CD4-positive, alpha-beta T cell treated with Interleukin-17A for 1 hour (primary cell): ENCODE measurements at regions not wholly inside any gene's neighbourhood (a gene's known extent, or its start where the extent isn't known, plus 50 kb on each side); places are given as distances from the start of the nearest gene placed in this dataset.
"Not testable (repeated sequence)": the region's sequence is repeated elsewhere in the genome, so short reads cannot be mapped to it uniquely, and the experiment has no call there.

Experiments
- DNase-seq: peaks from one replicate; pipeline ENCODE4 v3.0.0-alpha.2; 2020

DNA sequence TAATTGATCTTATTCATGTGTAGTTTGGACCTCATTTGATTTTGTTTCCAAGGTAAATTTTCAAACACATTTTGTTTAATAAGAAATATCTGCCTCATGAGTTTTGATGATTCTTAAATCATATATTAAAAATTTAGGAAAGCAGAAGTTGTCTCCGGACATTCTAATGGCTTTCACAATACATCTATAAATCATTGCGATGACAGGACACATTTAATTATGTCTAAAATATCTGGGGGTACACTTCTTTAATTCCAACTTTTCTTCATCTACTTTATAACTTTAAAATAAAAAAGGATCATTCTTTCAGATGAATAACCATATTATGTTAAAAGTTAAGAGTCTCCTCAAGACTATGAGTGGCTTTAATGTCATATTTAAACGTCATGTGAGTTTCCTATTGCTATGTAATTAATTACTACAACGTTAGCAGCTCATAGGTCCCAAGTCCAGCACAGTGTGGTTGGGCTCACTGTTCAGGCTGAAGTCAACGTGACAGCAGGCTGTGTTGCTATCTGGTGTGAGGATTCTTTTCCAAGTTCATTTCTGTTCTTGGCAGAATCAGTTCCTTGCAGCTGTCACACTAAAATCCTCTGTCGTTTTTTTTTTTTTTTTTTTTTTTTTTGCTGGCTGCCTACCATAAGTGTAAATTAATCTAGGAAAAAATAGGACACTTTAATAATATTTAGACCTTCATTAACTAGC, 893.5 kb downstream of the LTN1 start:
- no peak for DNase-seq

DNA sequence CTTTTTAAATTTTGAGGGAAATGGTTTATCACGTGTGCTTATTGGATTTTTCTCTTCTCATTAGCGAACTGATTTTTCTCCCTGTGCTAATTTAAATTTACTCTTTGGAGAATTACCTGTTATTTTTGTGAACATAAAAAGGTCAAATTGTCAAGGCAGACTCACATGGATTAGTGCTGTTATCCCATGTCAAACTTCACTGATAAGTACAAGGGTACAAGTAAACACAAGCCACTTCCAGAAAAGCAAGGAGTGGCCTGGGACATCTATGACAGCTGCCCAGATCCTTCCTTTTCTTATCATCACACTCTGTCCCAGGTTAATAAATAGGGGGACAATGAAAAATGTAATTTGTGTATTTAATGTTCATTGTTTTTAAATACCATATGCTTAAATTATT, 901.2 kb downstream of the LTN1 start:
- DNase-seq = no peak

DNA sequence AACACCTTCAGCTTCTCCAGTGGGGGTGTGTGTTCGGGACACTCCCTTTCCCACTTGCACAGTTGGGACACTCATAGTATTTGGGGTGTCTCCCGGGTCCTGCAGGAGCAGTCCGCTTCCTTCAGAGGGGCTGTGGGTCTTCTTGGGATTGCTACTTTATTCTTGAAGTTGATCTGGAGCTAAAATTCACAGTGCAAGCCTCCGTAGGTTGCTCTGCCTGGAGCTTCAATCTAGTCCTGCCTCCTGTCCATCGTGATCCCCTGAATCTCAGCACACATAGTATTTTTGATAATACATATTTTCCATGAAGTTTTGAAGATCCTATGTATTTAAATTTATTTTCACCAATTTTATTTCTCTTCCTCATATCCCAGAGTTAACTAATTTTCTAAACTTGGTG, 902.1 kb downstream of the LTN1 start:
- no peak for DNase-seq

DNA sequence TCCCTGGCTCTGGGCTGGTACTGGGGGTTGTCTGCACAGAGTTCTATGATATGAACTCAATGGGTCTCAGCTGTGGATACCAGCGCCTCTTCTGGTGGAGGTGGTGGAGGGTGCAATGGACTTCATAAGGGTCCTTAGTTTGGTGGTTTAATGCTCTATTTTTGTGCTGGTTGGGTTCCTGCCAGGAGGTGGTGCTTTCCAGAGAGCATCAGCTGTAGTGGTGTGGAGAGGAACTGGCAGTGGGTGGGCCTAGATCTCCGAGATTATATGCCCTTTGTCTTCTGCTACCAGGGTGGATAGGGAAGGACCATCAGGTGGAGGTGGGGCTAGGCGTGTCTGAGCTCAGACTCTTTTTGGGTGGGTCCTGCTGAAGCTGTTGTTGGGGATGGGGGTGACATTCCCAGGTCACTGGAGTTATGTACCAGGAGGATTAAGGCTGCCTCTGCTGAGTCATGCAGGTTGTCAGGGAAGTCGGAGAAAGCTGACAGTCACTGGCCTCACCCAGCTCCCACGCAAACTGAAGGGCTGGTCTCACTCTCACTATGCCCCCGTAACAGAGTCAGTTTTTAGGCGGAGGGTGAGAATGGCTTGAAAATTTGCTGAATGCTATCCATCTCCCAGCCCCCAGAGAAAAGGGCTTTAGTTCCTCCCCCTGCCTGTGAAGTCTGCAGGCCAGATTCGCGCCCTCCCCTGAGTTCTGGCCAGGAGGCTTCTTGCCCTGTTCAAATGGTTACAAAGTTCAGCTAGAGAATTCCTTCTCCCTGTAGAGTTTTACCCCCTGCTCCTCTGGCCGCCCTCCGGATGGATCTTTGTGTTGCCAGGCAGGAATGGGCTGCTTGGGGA, 902.9 kb downstream of the LTN1 start:
- no peak for DNase-seq

DNA sequence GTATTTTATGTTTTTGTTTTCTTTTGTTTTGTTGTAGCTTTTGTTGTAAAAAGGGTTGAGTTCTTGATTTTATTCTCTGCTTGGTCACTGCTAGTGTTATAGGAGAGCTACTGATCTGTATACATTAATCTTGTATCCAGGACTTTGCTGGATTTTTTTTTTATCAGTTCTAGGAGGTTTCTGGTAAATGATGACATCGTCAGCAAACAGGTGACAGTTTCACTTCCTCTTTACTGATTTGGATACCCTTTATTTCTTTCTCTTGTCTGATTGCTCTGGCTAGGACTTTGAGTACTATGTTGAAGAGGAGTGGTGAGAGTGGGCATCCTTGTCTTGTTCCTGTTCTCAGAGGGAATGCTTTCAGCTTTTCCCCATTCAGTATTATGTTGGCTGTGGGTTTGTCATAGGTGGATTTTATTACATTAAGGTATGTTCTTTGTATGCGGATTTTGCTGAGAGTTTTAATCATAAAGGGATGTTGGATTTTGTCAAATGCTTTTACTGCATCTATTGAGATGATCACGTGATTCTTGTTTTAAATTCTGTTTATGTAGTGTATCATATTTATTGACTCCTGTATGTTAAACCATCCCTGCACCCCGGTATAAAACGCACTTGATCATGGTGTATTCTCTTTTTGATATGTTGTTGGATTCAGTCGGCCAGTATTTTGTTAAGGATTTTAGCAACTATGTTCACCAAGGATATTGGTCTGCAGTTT, 905.7 kb downstream of the LTN1 start:
- DNase-seq = no peak

DNA sequence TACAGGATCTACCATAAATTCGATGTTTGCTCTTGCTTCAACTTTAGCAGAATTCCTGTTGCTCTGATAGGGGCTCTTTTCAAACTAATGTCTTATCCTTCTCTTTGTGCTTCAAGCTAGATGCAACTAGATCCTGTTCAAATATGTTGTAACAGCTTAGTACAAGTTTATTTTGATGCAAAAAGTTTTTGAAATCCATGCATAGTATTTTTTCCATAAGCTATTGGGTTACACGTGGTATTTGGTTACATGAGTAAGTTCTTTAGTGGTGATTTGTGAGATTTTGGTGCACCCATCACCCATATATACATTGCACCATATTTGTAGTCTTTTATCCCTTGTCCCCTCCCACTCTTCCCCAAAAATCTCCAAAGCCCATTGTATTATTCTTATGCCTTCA, 907.7 kb downstream of the LTN1 start:
- no peak for DNase-seq

DNA sequence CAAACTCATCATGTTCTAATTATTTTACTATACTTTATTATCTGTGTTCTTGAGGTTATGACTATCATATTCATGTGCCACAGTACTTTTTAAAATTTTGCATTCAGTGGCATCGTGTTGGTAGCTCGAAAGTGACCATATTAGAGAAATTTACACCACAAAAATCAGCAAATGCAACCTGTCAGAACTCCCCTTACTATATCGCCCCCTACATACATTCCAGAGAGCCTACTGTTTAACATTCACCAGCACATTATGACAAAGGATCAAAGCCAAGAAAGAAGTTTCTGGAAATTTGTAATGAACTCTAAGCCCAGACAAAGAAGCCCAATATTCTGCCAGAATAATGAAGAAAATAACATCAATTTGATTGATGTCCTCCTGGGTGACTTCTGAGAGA, 909.3 kb downstream of the LTN1 start:
- DNase-seq = no peak

DNA sequence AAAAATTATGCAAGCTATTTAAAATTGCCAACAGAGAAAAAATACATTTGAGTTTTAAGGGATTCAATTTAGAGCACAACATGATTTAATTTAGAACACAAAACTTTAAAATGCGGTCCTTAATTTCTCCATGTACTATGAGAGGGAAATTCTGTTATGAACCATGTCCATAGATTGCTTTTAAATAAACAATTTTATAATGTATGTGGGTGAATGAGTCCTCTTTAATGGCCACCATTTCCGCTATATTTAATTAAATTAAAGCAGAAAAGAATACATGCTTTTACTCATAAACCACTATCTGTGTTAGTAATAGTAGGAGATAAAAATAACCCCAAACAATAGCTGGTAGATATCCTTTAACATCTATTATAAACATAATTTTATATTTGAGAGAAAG, 914.6 kb downstream of the LTN1 start:
- DNase-seq = no peak

DNA sequence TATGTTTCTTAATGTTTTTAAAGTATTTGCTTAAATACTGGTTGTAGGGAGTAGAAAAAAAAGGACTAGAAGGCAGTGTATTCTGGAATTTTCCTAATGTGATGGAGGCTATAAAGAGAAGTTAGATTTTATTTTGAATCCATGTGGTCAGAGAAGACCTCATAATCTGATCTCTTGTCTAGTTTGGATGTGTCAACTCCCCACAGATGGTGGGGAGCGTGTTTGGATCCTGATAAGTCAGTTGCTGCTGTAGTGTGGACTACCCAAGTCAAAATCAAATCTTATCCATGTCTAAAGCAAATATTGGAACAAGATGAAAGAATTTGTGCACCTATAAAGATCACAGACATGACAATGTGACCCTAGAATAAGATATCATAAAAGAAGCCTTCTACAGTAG, 918.0 kb downstream of the LTN1 start:
- no peak for DNase-seq

DNA sequence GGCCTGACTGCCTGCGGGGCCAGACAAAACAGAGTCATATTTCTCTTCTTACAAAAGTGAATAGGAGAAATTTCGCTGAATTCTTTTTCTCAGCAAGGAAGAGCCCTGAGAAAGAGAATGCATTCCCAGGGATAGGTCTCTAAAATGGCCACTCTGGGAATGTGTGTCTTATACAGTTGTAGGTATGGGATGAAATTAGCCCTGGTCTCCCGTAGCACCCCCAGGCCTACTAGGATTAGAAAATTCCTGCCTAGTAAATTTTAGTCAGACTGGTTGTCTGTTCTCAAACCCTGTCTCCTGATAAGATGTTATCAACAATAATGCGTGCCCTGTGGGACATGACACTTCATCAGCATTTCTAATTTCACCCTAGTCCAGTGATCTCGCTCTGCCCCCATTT, 920.1 kb downstream of the LTN1 start:
- no peak for DNase-seq

DNA sequence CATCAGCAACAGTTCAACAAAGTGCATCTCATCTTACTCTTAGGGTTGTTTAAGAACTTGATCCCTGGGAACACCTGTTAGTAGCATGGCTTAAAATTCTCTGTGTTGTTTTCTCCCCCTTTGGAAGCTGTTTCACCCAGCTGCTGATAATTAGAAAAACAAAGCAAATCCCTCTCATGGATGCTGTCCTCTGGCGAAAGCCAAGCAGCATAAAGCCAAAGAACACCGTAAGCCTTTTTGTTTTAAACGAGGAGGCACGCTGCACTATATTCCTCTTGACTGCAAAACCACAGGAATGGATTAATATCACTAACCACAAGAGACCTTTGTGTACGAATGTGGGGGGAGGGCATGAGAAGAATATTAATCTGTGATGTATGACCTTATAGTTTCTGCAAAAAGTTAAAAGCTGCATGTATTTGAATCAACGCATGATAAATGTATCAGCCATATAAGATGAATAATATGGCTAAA, 923.2 kb downstream of the LTN1 start:
- DNase-seq = no peak

DNA sequence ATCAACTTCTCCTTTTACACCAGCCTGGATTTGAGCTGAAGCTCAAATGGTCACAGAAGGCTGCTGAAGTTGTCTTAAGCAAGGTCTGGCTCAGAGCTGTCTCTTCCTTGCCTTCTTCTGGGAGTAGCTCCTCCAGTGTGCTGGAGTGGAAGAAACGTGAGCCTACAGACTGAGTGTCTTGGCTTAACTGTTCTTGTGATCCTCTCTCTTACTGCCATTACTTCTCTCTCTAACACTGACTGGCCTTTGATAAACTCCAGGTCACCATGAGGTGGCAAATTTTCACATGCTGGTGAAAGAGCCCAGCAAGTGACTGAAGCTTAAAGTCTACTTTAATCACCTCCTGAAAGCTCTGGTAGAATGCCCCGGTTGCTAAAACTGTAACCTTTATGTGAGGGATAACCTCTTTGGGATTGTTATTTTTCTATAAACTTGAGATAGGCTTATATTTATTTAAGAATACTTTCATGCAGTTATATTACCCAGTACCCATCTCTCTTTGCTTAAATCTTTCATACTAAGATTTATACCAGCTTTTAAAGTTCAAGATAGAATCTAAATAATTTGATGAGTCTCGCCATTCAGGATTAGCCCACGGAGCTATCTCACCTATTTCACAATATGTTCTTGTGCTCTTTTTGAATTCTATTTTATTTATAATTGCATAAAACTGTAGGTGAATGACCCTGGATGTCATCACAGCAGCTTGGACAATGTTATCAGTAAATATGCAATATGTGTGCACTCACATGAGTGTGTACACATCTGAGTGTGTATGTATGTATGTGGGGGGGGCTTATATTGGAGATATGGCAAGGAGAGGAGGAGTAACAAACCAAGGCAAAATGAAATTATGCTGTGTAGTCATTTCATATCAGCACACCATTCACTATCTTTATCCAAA, 924.0 kb downstream of the LTN1 start:
- no peak for DNase-seq

DNA sequence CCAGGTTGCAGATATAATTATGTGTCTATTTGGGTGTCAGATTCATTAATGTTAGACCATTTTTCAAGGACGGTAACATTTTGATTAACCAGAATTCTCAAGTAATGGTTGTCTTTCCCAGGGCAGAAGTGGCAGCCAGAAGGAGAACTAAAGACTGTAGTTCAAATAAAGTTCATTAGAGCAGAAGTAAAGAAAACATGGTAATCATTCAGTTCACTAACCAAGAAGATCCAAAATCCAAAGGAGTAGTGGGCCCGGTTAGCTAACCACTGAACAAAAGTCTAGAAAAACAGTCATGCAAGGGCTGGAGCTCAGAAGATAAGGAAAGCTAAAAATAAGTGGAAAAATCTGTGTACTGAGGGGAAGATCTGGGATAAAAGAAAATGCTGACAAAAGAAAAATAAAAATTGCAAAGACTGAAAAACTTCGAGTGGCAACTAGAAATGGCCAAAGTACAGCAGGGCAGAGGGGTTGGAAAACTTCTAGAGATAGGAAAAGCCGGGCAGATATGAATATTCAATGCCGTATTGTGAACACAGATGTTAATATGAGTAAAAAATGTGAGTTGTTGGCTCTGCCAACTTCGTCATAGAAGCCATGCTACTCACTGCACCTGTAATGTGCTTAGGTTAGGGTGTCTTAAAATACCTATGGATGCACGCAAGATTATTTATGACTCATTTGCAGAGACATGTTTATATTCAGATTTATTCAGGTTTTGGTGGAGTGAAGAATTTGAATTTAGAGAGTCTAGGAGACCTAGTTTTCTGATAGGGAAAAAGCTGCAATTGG, 925.9 kb downstream of the LTN1 start:
- no peak for DNase-seq

DNA sequence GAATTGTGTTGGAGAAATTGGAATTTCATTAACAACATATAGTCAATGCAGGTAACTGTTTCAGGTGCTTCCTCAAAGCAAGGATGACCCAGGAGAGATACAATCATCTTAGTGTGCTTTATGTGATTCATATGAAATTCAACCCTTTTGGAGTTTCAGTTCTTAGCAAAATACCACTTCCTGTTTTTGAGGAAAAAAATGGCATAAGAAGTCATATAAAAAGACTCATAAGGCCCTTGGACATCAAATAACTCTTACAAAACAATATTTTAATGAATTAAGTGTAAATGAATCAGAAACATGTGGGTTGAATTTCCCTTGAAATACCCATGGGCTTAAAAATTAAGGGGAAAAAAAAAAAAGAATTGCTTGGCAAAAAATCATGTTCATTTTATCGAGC, 926.6 kb downstream of the LTN1 start:
- DNase-seq = no peak

DNA sequence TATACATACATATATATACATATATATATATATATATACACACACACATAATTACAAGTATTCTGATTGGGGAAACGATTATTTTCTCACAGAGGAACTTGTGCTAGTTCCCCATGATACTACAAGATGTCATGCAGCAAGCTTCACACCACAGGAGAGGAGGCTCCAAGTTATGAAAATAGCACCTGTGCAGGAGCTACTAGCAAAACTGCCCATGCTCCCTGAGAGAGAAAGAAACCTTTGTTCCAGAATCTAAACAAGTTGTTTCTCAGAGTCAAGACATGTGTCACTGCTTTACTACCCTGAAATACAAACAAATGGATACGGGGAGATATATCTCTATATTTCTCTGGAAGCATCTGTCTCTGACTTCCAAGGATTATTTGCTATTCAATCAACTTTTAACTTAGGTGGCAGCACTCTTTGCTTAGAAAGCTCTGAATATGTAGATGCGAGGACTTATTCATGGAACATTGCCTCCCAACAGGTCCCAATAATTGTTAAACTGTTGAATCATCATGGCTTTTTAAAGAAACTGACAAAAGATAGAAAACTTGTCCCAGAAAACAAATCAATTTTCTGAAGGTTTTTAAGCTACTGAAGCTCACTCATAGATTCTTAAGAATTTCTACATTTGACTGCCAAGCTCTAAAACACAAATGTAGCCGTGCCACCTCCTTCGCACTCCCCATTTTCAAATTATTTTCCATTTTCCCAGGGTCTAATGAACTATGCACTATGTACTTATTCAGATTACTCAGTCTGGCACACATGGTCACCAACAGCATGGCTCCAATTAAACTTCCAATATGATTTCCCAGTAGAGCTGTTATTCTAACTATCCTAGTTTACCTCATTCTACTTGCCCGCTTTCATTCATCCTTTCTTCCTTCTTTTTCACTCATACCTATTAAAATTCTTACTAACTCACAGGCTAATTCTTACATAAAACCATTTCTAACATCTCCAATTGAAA, 929.1 kb downstream of the LTN1 start:
- DNase-seq = no peak

DNA sequence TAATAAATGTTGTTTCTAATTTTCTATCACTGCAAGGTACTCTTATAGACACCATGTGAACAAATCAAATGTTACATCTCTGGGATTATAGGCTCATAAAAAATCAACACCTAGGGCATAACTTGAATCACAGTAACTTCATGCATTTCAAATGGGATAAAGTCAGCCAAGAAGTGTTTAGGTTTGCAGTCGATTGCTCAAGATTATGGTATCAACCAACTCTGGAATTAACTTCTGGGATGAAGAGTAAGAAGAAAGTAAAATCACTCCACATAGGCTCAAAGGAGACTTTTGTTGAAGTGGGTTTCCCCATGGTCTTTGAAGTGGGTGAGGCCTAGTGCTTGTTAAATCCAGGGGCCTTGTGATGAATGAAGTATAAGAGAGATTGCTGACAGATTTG, 939.7 kb downstream of the LTN1 start:
- DNase-seq = not testable (repeated sequence)

DNA sequence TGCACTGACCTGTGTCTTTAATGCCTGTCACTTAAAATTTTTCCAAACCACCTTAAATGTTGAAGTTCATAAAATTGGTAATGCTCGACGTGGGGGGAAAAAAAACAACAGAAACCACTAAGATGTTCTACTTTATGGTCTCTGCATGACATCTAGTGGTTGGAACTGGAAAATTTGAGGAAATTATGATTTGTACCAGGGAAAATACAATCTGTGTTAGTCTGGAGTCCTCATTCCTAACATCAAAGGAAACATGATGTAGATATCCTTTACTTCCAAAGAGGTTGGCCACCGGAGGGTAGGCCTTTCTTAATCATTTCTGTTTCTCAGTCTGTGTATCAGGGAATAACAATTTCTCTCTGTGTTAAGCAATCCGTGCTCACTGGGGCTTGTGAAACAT, 941.0 kb downstream of the LTN1 start:
- not testable (repeated sequence) for DNase-seq

DNA sequence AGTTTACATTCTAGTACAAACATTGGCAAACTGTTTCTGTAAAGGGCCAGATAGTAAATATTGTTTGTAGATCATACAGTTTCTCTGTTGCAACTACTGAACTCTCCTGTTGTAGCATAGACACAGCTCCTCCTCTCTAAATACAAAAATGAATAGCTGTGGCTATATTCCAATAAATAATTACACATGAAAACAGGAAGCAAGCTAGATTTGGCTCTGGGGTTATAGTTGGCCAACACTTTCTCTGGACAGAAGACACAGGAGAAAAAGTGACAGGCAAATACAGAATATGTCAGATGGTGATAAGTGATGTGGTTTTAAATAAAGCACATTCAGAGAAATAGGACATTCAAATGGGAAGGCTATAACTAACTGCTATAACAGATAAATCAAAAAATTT, 957.0 kb downstream of the LTN1 start:
- DNase-seq = not testable (repeated sequence)

DNA sequence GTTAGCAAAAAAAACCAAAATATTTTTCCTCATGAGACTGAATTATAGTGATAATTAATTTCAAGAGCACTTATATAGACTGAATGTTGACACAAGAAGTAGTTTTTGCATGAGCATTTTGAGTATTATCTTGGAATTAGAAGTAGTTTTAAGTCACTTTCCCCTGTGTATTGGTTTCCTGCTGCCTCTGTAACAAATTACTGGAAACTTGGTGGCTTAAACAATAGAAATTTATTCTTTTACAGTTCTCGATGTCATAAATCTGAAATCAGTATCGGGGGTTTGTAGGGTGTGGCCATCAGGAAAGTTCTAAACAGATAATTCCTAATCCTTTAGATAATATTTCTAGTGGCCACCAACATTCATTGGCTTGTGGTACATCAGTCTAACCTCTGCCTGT, 957.8 kb downstream of the LTN1 start:
- DNase-seq = not testable (repeated sequence)

DNA sequence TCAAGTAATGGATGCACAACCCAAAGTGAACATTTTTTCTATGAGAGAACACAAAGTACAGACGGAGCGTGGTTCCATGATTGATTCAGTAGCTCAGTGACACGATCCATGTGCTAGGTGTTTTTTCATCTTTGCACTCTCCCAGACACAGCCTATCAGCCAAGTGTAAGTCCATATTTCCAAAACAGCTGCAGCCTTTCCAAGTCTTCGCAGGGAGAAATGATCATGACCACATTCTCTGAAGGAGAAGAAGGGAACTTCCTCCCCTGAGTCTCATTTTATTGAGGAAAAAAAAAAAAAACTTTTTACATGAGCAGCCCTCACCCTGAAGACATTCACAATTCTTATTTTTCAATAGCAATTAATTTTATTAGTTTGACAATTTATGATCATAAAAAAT, 958.3 kb downstream of the LTN1 start:
- not testable (repeated sequence) for DNase-seq

DNA sequence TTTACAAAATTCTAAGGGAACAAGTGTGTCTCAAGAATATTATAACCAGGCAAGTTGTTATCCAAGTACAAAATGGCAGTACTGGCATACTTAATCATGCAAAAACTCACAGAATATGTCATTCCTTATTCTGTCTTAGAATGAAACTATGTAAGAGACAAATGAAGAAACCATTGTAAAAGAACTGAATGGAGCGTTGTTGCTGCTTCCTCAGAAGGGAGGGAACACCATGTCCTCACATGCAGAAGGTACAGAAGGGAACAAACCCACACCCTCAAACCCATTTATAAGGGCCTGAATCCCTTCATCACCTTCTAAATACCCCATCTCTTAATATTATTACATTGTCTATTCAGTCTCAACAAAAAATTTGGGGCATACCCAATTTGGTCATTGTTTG, 960.0 kb downstream of the LTN1 start:
- not testable (repeated sequence) for DNase-seq
